ENCODE measurements at regions not wholly inside any gene's neighbourhood (a gene's known extent, or its start where the extent isn't known, plus 50 kb on each side); places are given as distances from the start of the nearest gene placed in this dataset.

DNA sequence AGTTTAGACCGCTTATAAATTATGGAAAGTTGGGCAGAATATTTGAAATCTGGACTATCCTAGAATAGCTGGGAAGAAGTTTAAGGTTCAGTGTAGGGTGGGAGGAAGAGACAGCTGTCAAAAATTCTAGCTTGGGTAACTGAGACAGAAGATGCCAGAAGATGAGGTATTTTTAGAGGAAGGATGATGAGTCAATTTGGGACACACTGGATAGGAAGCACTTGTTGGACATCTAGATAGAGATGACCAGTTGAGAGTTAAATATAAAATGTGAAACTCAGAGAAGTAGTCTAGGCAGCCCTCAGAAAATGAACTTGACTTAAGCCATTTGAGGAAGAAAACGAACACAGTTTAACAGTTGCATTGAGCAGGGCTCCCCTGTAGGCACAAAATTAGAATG is 137.9 kb upstream of the MAP9 start:
- H2BK15ac ChIP-seq (ENCODE audit: low read length) = no peak overlapping the region
- no peaks in the 10 kb centered on the region for H3K9me3 ChIP-seq (ENCODE audit: insufficient read depth in 2 of 2, low read depth in 1 of 2, low read length in 1 of 2)
- WGBS, 2 experiments (ENCODE audit: extremely low coverage in 1 of 2, insufficient coverage in 1 of 2, insufficient read length in 1 of 2, insufficient replicate concordance in 2 of 2, low coverage in 1 of 2, low lambda C conversion rate in 2 of 2, missing lambda C conversion rate in 1 of 2) = 94% methylated on average over 2 of the region's 2 CpGs; no CpG with 5 or more reads in 1 of the 2 experiments
- no peak overlapping the region for H3K23ac ChIP-seq (ENCODE audit: insufficient read length)
- H3K4me3 ChIP-seq (ENCODE audit: extremely low read depth in 1 of 4, insufficient read depth in 2 of 4, low read depth in 3 of 4, low read length in 4 of 4) = no peak overlapping the region
- no peak overlapping the region for H3K56ac ChIP-seq (replicated peaks; ENCODE audit: insufficient read length, low read depth, low read length)
- H3K9ac ChIP-seq (replicated peaks in 1 of 4; ENCODE audit: extremely low read depth in 1 of 4, low read depth in 3 of 4, low read length in 3 of 4) = no peak overlapping the region
- H3K18ac ChIP-seq (ENCODE audit: extremely low read depth, low read length) = no peak overlapping the region
- no peak overlapping the region for H2BK20ac ChIP-seq (ENCODE audit: low read length)
- no peaks in the 10 kb centered on the region for H3K36me3 ChIP-seq (ENCODE audit: control insufficient read depth in 2 of 4, insufficient read depth in 4 of 4, low read length in 3 of 4)
- no peak overlapping the region for H4K5ac ChIP-seq (ENCODE audit: insufficient read length, low read depth, low read length)
- CTCF ChIA-PET (ENCODE audit: partially characterized antibody) = interaction anchor here (1.0 kb wide), 1 partner anchor 13 kb away, joined by 5 read pairs; no protein-coding TSS in a partner anchor
- H4K8ac ChIP-seq (ENCODE audit: extremely low read depth, insufficient read depth, low read length) = no peak overlapping the region
- no peak overlapping the region for H2AFZ ChIP-seq (ENCODE audit: low read length)
- no peak overlapping the region for H3K4ac ChIP-seq (replicated peaks; ENCODE audit: insufficient read length, low read depth, low read length)
- no peaks in the 10 kb centered on the region for H3K27me3 ChIP-seq (replicated peaks in 1 of 4; ENCODE audit: control insufficient read depth in 3 of 4, extremely low read depth in 1 of 4, insufficient read depth in 3 of 4, low read length in 3 of 4)
- FAIRE-seq (no peak), DNase-seq (ENCODE audit: low read depth in 1 of 2, low spot score in 2 of 2) (no peak)
- H2BK120ac ChIP-seq (replicated peaks; ENCODE audit: low read depth, low read length) = no peak overlapping the region
- H4K20me1 ChIP-seq (replicated peaks in 1 of 2; ENCODE audit: control insufficient read depth in 1 of 2, insufficient read depth in 2 of 2, low read length in 2 of 2) = no peaks in the 10 kb centered on the region
- H3K27ac ChIP-seq (ENCODE audit: low read depth, low read length) = no peak overlapping the region
- no peak overlapping the region for H3K14ac ChIP-seq (ENCODE audit: insufficient read length)
- no peak overlapping the region for H2AK5ac ChIP-seq (ENCODE audit: low read depth, low read length)
- no peak overlapping the region for H2BK5ac ChIP-seq (ENCODE audit: low read depth, low read length)
- H3K4me1 ChIP-seq (replicated peaks in 1 of 4; ENCODE audit: control insufficient read depth in 3 of 4, insufficient read depth in 4 of 4, low read length in 3 of 4) = no peaks in the 10 kb centered on the region
- no peaks in the 10 kb centered on the region for H3K79me1 ChIP-seq (ENCODE audit: low read depth, low read length)
- no peak overlapping the region for H4K91ac ChIP-seq (replicated peaks; ENCODE audit: insufficient read length, low read length)
- POLR2A ChIA-PET (ENCODE audit: partially characterized antibody) = interaction anchor here (0.6 kb wide), 1 partner anchor 86 kb away, joined by 3 read pairs; no protein-coding TSS in a partner anchor
- H3K4me2 ChIP-seq (ENCODE audit: insufficient read depth in 1 of 2, low read depth in 2 of 2, low read length in 2 of 2) = no peak overlapping the region
- TF ChIP-seq POLR2A (IDR thresholded peaks at IDR 0.05; ENCODE audit: control extremely low read depth in 1 of 2, low read depth in 2 of 2, low read length in 2 of 2) (no peak), CEBPB (IDR thresholded peaks at IDR 0.05; ENCODE audit: low read depth, low read length) (no peak), CHD1 (IDR thresholded peaks at IDR 0.05; ENCODE audit: low read depth, low read length) (no peak), RFX5 (IDR thresholded peaks at IDR 0.05; ENCODE audit: borderline replicate concordance, low read depth, low read length) (no peak), TBP (IDR thresholded peaks at IDR 0.05; ENCODE audit: low read depth, low read length) (no peak), CTBP2 (IDR thresholded peaks at IDR 0.05; ENCODE audit: borderline replicate concordance, insufficient read depth, insufficient read length, low read length) (no peak), SP4 (IDR thresholded peaks at IDR 0.05; ENCODE audit: low read length) (no peak), TCF12 (IDR thresholded peaks at IDR 0.05; ENCODE audit: low read depth, low read length) (no peak), CBX5 (IDR thresholded peaks at IDR 0.05; ENCODE audit: low read depth, low read length) (no peak), GTF2F1 (IDR thresholded peaks at IDR 0.05; ENCODE audit: borderline replicate concordance, low read depth, low read length) (no peak), PHF8 (conservative IDR thresholded peaks at IDR 0.05; ENCODE audit: low read depth, low read length) (no peak), GABPA (IDR thresholded peaks at IDR 0.05; ENCODE audit: borderline replicate concordance, insufficient read depth, low read length) (no peak)
- TF ChIP-seq, protein P1, sequence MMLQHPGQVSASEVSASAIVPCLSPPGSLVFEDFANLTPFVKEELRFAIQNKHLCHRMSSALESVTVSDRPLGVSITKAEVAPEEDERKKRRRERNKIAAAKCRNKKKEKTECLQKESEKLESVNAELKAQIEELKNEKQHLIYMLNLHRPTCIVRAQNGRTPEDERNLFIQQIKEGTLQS (IDR thresholded peaks at IDR 0.05; ENCODE audit: insufficient read depth, low read depth, low read length) = no peak
- no peak overlapping the region for H2BK12ac ChIP-seq (ENCODE audit: low read depth, low read length)
- no peaks in the 10 kb centered on the region for H3K23me2 ChIP-seq (ENCODE audit: low read depth, low read length)
- H3K79me2 ChIP-seq (ENCODE audit: control insufficient read depth in 1 of 2, insufficient read depth in 2 of 2, low read length in 2 of 2) = no peaks in the 10 kb centered on the region

All from H1 (cell line).